ENCODE measurements at regions not wholly inside any gene's neighbourhood (a gene's known extent, or its start where the extent isn't known, plus 50 kb on each side); places are given as distances from the start of the nearest gene placed in this dataset.

GRCh38 chr9:19732441-19732951 is 56.3 kb downstream of the SLC24A2 start:
- DNase-seq = no peak

- peak; percentile 30 for DNase-seq
These were observed 60.7 kb downstream of the SLC24A2 start for GRCh38 chr9:19728101-19728500.

GRCh38 chr9:19725970-19726369 is 62.9 kb downstream of the SLC24A2 start:
- DNase-seq = no peak

GRCh38 chr9:19720377-19720776 is 68.5 kb downstream of the SLC24A2 start:
- no peak for DNase-seq

- no peak for DNase-seq
These were observed 85.1 kb downstream of the SLC24A2 start for GRCh38 chr9:19703702-19704101.

GRCh38 chr9:19701991-19702390 is 86.8 kb downstream of the SLC24A2 start:
- DNase-seq = no peak

- no peak for DNase-seq
These were observed 87.6 kb downstream of the SLC24A2 start for GRCh38 chr9:19701274-19701673.

- DNase-seq = no peak
These were observed 88.1 kb downstream of the SLC24A2 start for GRCh38 chr9:19700699-19701098.

- no peak for DNase-seq
These were observed 89.1 kb downstream of the SLC24A2 start for GRCh38 chr9:19699756-19700155.

GRCh38 chr9:19698960-19699359 is 89.9 kb downstream of the SLC24A2 start:
- DNase-seq = no peak

GRCh38 chr9:19694601-19695000 is 94.2 kb downstream of the SLC24A2 start:
- DNase-seq = no peak

- no peak for DNase-seq
These were observed 98.7 kb downstream of the SLC24A2 start for GRCh38 chr9:19690128-19690527.

- no peak for DNase-seq
These were observed 99.3 kb downstream of the SLC24A2 start for GRCh38 chr9:19689328-19690101.

GRCh38 chr9:19683715-19684114 is 105.1 kb downstream of the SLC24A2 start:
- no peak for DNase-seq

GRCh38 chr9:19682397-19682796 is 106.4 kb downstream of the SLC24A2 start:
- no peak for DNase-seq

GRCh38 chr9:19681846-19682245 is 107.0 kb downstream of the SLC24A2 start:
- no peak for DNase-seq

GRCh38 chr9:19677924-19678323 is 110.9 kb downstream of the SLC24A2 start:
- no peak for DNase-seq

GRCh38 chr9:19675492-19675891 is 113.3 kb downstream of the SLC24A2 start:
- DNase-seq = no peak

- DNase-seq = no peak
These were observed 122.3 kb downstream of the SLC24A2 start for GRCh38 chr9:19666575-19666974.

GRCh38 chr9:19665146-19665863 is 123.5 kb downstream of the SLC24A2 start:
- no peak for DNase-seq

GRCh38 chr9:19663570-19663969 is 125.3 kb downstream of the SLC24A2 start:
- no peak for DNase-seq

GRCh38 chr9:19662213-19662612 is 126.6 kb downstream of the SLC24A2 start:
- no peak for DNase-seq

- DNase-seq = no peak
These were observed 128.8 kb downstream of the SLC24A2 start for GRCh38 chr9:19660019-19660418.

GRCh38 chr9:19656704-19657103 is 132.1 kb downstream of the SLC24A2 start:
- no peak for DNase-seq

All from NCI-H1694 treated with DMSO at 0.1 percent for 48 hours (cell line).